ENCODE measurements at regions not wholly inside any gene's neighbourhood (a gene's known extent, or its start where the extent isn't known, plus 50 kb on each side); places are given as distances from the start of the nearest gene placed in this dataset.

GRCh38 chr5:86314951-86315350, 302.8 kb upstream of the COX7C start:
- DNase-seq, result no peak
- TF ChIP-seq GATA1 (IDR thresholded peaks at IDR 0.05; ENCODE audit: low read depth, low read length) (no peak), POLR2A (IDR thresholded peaks at IDR 0.05; ENCODE audit: low read length) (no peak)

GRCh38 chr5:86320266-86320665, 297.5 kb upstream of the COX7C start:
- no peak for DNase-seq
- TF ChIP-seq POLR2A (IDR thresholded peaks at IDR 0.05; ENCODE audit: low read length), result no peak
- TF ChIP-seq GATA1 (IDR thresholded peaks at IDR 0.05; ENCODE audit: low read depth, low read length), result no peak

GRCh38 chr5:86329318-86329717, 288.4 kb upstream of the COX7C start:
- no peak for TF ChIP-seq GATA1 (IDR thresholded peaks at IDR 0.05; ENCODE audit: low read depth, low read length)
- TF ChIP-seq POLR2A (IDR thresholded peaks at IDR 0.05; ENCODE audit: low read length), result no peak
- DNase-seq, result no peak

DNA sequence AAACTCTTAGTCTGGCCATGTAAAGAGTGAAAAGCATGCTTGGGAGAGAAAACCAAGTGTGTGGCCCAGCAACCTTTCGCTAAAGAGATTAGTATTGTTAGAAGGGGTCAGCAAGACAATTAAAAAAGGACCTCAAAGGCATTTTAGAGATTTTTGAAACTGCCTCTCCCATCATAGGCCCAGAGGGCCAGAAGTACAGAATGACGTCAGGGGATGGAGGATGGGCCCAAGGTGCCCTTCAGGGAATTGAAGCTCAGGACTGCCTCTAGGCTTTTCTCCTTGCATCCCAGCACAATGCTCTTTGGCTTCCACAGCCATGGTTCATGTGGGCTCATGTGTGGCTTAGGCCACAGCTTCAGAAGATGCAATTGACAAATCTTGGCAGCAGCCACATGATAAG, 287.0 kb upstream of the COX7C start:
- TF ChIP-seq POLR2A (IDR thresholded peaks at IDR 0.05; ENCODE audit: low read length), result no peak
- no peak for DNase-seq

GRCh38 chr5:86332851-86333250, 284.9 kb upstream of the COX7C start:
- no peak for DNase-seq
- TF ChIP-seq GATA1 (IDR thresholded peaks at IDR 0.05; ENCODE audit: low read depth, low read length) (no peak), POLR2A (IDR thresholded peaks at IDR 0.05; ENCODE audit: low read length) (no peak)

DNA sequence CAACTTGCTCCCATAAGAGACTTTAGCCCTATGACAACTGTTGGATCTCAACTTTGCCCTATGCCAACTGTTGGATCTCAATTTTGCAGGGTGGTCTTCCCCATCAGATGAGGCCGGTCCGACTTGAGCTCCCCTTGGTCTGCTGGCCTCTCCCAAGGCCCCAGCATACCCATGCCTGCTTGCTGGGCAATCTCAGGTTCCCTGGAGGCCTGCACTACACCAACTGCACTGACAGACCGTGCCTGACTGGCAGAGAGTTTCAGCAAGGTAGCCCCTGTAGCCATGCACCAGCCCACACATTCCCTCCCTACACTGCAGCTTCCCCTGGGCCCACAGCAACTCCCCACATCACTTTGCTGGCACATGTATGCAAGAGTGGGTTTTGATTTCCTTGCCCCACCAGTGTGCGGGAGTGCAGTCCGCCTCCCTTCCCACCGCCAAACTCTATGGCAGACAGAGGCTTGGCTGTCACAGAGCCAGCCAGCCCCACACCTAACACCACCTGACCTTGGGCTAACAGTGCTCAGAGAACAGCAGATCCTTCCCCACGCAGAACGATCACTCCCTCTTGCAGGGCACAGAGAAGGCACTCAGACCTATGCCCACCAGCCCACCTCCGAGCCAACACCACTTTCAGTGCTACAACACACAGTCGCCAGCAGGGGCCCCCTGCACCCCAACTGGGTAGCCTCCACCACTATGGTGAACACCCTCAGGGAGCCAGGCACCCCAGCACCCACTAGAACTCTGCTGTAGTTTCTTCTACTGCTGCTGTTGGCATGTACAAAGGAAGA, 279.9 kb upstream of the COX7C start:
- TF ChIP-seq POLR2A (IDR thresholded peaks at IDR 0.05; ENCODE audit: low read length) (no peak), GATA1 (IDR thresholded peaks at IDR 0.05; ENCODE audit: low read depth, low read length) (no peak)
- no peak for DNase-seq

GRCh38 chr5:86354664-86355063, 263.1 kb upstream of the COX7C start:
- no peak for DNase-seq
- TF ChIP-seq POLR2A (IDR thresholded peaks at IDR 0.05; ENCODE audit: low read length) (no peak), GATA1 (IDR thresholded peaks at IDR 0.05; ENCODE audit: low read depth, low read length) (no peak)

DNA sequence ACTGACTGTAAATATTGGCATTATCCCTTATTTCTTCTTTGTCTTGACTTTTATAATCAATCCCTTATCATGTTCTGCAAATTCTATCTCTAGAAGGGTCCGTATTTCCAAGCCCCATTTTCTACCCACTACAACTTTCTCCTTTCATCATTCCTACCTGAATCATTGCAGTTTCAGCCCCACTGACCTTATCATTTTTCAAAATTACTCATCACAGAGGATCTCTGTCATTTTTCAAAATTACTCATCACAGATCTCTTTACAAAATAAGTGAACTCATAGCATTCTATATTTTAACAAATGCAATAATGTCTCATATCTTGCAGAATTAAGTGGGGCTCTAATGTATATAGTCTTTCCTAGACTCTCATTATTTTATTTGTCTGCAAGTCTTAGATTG, 256.9 kb upstream of the COX7C start:
- TF ChIP-seq GATA1 (IDR thresholded peaks at IDR 0.05; ENCODE audit: low read depth, low read length) (no peak), POLR2A (IDR thresholded peaks at IDR 0.05; ENCODE audit: low read length) (no peak)
- DNase-seq, result no peak

- DNase-seq, result no peak
- TF ChIP-seq GATA1 (IDR thresholded peaks at IDR 0.05; ENCODE audit: low read depth, low read length), result no peak
- TF ChIP-seq POLR2A (IDR thresholded peaks at IDR 0.05; ENCODE audit: low read length), result no peak
Measured at GRCh38 chr5:86371061-86371460, 246.7 kb upstream of the COX7C start.

GRCh38 chr5:86374611-86375010, 243.1 kb upstream of the COX7C start:
- TF ChIP-seq GATA1 (IDR thresholded peaks at IDR 0.05; ENCODE audit: low read depth, low read length) (no peak), POLR2A (IDR thresholded peaks at IDR 0.05; ENCODE audit: low read length) (no peak)
- no peak for DNase-seq

GRCh38 chr5:86376214-86376613, 241.5 kb upstream of the COX7C start:
- DNase-seq, result no peak
- no peak for TF ChIP-seq POLR2A (IDR thresholded peaks at IDR 0.05; ENCODE audit: low read length)
- TF ChIP-seq GATA1 (IDR thresholded peaks at IDR 0.05; ENCODE audit: low read depth, low read length), result no peak

DNA sequence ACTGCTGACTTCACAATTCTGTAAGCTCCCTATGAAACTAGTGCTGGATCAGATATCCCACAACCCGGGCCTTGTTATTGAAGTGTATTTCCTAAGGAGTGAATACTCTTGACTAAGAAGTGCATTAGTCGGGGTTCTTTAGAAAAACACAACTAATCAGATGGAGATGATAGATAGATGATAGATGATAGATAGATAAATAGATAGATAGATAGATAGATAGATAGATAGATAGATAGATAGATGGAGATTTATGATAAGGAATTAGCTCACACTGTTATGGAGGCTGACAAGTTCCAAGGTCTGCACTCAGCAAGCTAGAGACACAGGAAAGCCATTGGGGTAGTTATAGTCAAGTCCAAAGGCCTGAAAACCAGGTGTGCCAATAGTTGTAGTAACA, 214.6 kb upstream of the COX7C start:
- TF ChIP-seq POLR2A (IDR thresholded peaks at IDR 0.05; ENCODE audit: low read length), result no peak
- no peak for DNase-seq

DNA sequence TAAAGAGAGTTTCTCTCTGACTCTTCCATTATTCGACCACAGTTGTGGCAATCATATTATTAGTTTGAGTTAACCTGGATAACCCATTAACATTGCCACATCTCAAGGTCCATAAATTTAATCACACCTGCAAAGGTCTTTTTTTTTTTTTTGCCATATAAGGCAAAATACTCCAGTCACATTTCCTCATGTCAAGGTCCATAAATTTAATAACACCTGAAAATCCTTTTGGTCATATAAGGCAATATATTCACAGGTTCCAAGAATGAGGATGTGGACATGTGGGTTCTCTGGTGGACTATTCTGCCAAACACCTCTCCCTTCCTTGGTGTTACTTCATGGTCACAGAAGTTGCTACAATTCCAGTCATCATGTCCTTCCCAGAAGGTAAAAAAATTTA, 213.5 kb upstream of the COX7C start:
- TF ChIP-seq GATA1 (IDR thresholded peaks at IDR 0.05; ENCODE audit: low read depth, low read length) (no peak), POLR2A (IDR thresholded peaks at IDR 0.05; ENCODE audit: low read length) (no peak)
- DNase-seq, result no peak

DNA sequence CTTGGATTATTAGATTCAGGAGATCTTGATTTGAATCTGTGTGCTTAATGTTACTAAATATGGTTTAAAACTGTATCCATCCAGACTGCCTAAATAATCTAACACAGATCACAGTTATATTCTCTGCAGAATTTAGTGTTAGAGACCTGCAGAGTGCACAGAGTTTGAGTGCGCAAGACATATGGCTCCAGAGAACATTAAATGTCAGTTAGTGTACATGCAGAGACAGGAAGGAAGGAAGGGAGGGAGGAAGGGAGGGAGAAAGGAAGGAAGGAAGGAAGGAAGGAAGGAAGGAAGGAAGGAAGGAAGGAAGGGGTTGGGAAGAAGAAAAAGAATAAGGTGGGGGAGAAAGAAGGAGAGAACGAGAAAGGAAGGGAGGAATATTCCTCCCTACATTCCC, 210.0 kb upstream of the COX7C start:
- TF ChIP-seq POLR2A (IDR thresholded peaks at IDR 0.05; ENCODE audit: low read length) (no peak), GATA1 (IDR thresholded peaks at IDR 0.05; ENCODE audit: low read depth, low read length) (no peak)
- no peak for DNase-seq

DNA sequence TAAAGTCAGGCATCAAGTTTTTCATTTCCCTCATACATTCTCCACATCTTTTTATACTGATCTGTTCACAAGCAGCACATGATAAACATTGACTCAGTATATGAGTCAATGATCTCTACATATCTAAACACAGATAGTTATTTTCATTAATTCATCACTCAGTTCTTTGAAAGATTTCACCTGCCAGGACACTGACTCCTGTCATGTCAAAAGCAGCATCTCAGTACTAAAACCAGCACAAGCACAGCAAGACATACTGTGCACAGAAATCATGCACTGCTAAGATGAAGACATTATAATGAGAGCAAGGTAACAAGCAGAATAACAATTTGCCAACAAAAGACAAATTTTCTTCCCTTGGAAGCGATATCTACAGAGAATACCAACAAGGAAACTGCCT, 206.1 kb upstream of the COX7C start:
- TF ChIP-seq POLR2A (IDR thresholded peaks at IDR 0.05; ENCODE audit: low read length), result no peak
- no peak for TF ChIP-seq GATA1 (IDR thresholded peaks at IDR 0.05; ENCODE audit: low read depth, low read length)
- DNase-seq, result no peak

DNA sequence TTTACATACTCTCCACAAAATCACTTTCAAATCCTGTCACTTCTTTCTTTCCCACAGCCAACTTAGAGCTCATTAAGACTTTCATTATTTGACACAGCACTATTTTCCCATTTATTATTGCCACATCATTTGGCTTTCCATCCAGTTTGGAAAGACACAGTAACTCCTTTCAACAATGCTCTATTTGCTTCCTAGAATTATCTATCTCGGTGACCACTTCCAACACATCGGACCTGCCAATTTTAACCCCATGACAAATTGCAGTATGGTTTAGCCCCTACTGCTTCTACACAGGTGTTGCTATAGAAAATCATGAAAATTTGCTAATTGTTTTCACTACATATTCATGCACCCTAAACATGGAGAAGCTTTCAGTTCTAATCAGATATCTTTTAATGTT, 190.6 kb upstream of the COX7C start:
- no peak for DNase-seq
- no peak for TF ChIP-seq POLR2A (IDR thresholded peaks at IDR 0.05; ENCODE audit: low read length)
- no peak for TF ChIP-seq GATA1 (IDR thresholded peaks at IDR 0.05; ENCODE audit: low read depth, low read length)

All from erythroblast (primary cell).